Ovary (tissue), 7 donors: ENCODE measurements at regions not wholly inside any gene's neighbourhood (a gene's known extent, or its start where the extent isn't known, plus 50 kb on each side); places are given as distances from the start of the nearest gene placed in this dataset.

Source experiments
- DNase-seq, 5 donors: peaks; one replicate each; pipeline ENCODE4 v3.0.0-alpha.2; 2019 to 2020
- H3K27ac ChIP-seq, 2 donors: fragments of 200-600 bp; one replicate each; pipeline versions ENCODE4 v1.5.1 to v1.8.0; 2019 to 2022
- H3K27me3 ChIP-seq: fragments of 200-600 bp; one replicate; pipeline ENCODE4 v1.8.0; 2022
- H3K36me3 ChIP-seq: fragments of 200-600 bp; sonication (generic); one replicate; pipeline ENCODE4 v1.5.1; 2019
- H3K4me1 ChIP-seq: one replicate; pipeline ENCODE4 v1.8.1; 2013; ENCODE audit warnings: mild to moderate bottlenecking, moderate library complexity; ENCODE audit not compliant: insufficient read depth
- H3K4me3 ChIP-seq: fragments of 200-600 bp; sonication (generic); one replicate; pipeline ENCODE4 v1.5.1; 2017
- H3K9me3 ChIP-seq, 2 donors: fragments of 200-600 bp in 1 of 2; sonication (generic) in 1 of 2; one replicate each; pipeline versions ENCODE4 v1.5.1 to v1.8.1; 2013 to 2019; ENCODE audit warnings: mild to moderate bottlenecking in 1 of 2, moderate library complexity in 1 of 2
- EP300 ChIP-seq: sonication (generic); formaldehyde crosslinking; IDR thresholded peaks from one replicate; pipeline ENCODE4 v1.6.1; 2017; ENCODE audit warnings: antibody characterized with exemption
- POLR2A ChIP-seq: fragments of 450-650 bp; IDR thresholded peaks from one replicate; pipeline ENCODE4 v1.6.1; 2017; ENCODE audit warnings: antibody characterized with exemption, mild to moderate bottlenecking, moderate library complexity
- WGBS, 3 donors: extraction: QIAGEN DNeasy Blood & Tissue Kit in 1 of 3; methylation state at CpG; one replicate each; pipeline versions ENCODE4 v1.1.5 to v1.1.7; 2013 to 2017; 5-methylcytosine and 5-hydroxymethylcytosine counted together
- intact Hi-C, 4 donors: fragments of 100-400 bp; cut with DNase I; formaldehyde crosslinking; loops; one replicate each; pipeline versions ENCODE4 v1.11.0 to v1.15.1; 2022 to 2023
- TF ChIP-seq, protein P1 (sequence below), 3 donors: fragments of 450-650 bp in 2 of 3; fragments of 200-600 bp in 1 of 3; IDR thresholded peaks; one replicate each; pipeline versions ENCODE4 v1.5.1 to v1.8.0; 2016 to 2022; ENCODE audit warnings: antibody characterized with exemption in 3 of 3, mild to moderate bottlenecking in 1 of 3
- donor health status: DM: no; HTN: no; CAD: no; lungs with moderate emphysema.
- donor health status: DM: no; HTN: no; CAD: no.
- donor health status: Bipolar disorder and iron deficiency.
- donor health status: DM: no; HTN: no; CAD: no.
- donor health status: DM: yes; HTN: yes; CAD: no.

DNA sequence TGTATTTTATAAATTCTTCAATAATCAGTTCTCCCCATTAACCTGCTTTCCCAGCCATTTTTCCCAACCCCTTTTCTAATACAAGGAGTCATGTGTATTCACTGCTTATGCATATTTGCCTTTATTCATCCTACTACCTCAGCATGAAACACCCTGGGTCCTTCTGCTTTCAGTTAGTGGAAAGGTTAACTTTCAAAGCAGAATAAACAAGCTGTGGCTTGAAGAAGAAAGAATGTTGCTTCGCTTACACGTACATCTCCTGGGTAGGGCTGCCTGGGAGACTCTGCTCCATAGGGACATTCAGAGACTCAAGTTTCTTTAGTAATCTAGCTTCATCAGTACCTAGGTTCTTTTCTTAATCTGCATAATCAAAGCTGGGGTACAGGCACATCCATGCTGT lies 567.8 kb upstream of the SLC10A2 start:
- TF ChIP-seq, protein P1, sequence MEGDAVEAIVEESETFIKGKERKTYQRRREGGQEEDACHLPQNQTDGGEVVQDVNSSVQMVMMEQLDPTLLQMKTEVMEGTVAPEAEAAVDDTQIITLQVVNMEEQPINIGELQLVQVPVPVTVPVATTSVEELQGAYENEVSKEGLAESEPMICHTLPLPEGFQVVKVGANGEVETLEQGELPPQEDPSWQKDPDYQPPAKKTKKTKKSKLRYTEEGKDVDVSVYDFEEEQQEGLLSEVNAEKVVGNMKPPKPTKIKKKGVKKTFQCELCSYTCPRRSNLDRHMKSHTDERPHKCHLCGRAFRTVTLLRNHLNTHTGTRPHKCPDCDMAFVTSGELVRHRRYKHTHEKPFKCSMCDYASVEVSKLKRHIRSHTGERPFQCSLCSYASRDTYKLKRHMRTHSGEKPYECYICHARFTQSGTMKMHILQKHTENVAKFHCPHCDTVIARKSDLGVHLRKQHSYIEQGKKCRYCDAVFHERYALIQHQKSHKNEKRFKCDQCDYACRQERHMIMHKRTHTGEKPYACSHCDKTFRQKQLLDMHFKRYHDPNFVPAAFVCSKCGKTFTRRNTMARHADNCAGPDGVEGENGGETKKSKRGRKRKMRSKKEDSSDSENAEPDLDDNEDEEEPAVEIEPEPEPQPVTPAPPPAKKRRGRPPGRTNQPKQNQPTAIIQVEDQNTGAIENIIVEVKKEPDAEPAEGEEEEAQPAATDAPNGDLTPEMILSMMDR (IDR thresholded peaks at IDR 0.05), result no peak
- TF ChIP-seq POLR2A (no peak), EP300 (no peak)
- no peaks in the 10 kb centered on the region for H3K27me3 ChIP-seq
- no peaks in the 10 kb centered on the region for H3K36me3 ChIP-seq
- intact Hi-C loops, result no loop called here
- no peak for DNase-seq
- no peaks in the 10 kb centered on the region for H3K9me3 ChIP-seq
- no peak overlapping the region for H3K4me3 ChIP-seq
- no peaks in the 10 kb centered on the region for H3K4me1 ChIP-seq
- no peak overlapping the region for H3K27ac ChIP-seq
- WGBS, 3 donors, result 74 to 84% (median 78%) methylated on average over 2 of the region's 2 CpGs

- no peaks in the 10 kb centered on the region for H3K36me3 ChIP-seq
- no peak overlapping the region for H3K4me3 ChIP-seq
- H3K27me3 ChIP-seq, result no peaks in the 10 kb centered on the region
- no peak overlapping the region for H3K27ac ChIP-seq
- no peak for DNase-seq
- TF ChIP-seq, protein P1 (IDR thresholded peaks at IDR 0.05), result no peak
- TF ChIP-seq EP300 (no peak), POLR2A (no peak)
- 71 to 77% (median 71%) methylated on average over 5 of the region's 5 CpGs for WGBS, 3 donors
- no peaks in the 10 kb centered on the region for H3K9me3 ChIP-seq
- H3K4me1 ChIP-seq, result no peaks in the 10 kb centered on the region
- intact Hi-C loops, result no loop called here
Measured at GRCh38 chr13:103625194-103625593, 559.0 kb upstream of the SLC10A2 start.

- Histone ChIP-seq H3K27ac (no peak overlapping the region), H3K4me1 (no peaks in the 10 kb centered on the region), H3K27me3 (no peaks in the 10 kb centered on the region), H3K9me3 (no peaks in the 10 kb centered on the region), H3K36me3 (no peaks in the 10 kb centered on the region), H3K4me3 (no peak overlapping the region)
- DNase-seq, result no peak
- intact Hi-C loops, result no loop called here
- WGBS, 3 donors, result 93 to 95% (median 93%) methylated on average over 1 of the region's 1 CpG
- no peak for TF ChIP-seq POLR2A
- TF ChIP-seq, protein P1 (IDR thresholded peaks at IDR 0.05), result no peak
- TF ChIP-seq EP300, result no peak
Measured at GRCh38 chr13:103618151-103618550, 551.9 kb upstream of the SLC10A2 start.

GRCh38 chr13:103615771-103616170 lies 549.6 kb upstream of the SLC10A2 start:
- no peaks in the 10 kb centered on the region for H3K36me3 ChIP-seq
- 89 to 92% (median 89%) methylated on average over 4 of the region's 4 CpGs for WGBS, 3 donors
- no peaks in the 10 kb centered on the region for H3K27me3 ChIP-seq
- no peak overlapping the region for H3K27ac ChIP-seq
- intact Hi-C loops, result no loop called here
- TF ChIP-seq POLR2A, result no peak
- DNase-seq, result no peak
- H3K4me3 ChIP-seq, result no peak overlapping the region
- H3K4me1 ChIP-seq, result no peaks in the 10 kb centered on the region
- no peaks in the 10 kb centered on the region for H3K9me3 ChIP-seq

- Histone ChIP-seq H3K27ac (no peak overlapping the region), H3K27me3 (no peaks in the 10 kb centered on the region), H3K9me3 (no peaks in the 10 kb centered on the region), H3K4me1 (no peaks in the 10 kb centered on the region), H3K4me3 (no peak overlapping the region), H3K36me3 (no peaks in the 10 kb centered on the region)
- TF ChIP-seq, protein P1 (IDR thresholded peaks at IDR 0.05), result no peak
- TF ChIP-seq EP300 (no peak), POLR2A (no peak)
- intact Hi-C loops, result no loop called here
- no peak for DNase-seq
Measured at GRCh38 chr13:103614761-103615160, 548.5 kb upstream of the SLC10A2 start.
